Activated naive CD4-positive, alpha-beta T cell treated with anti-CD3 and anti-CD28 coated beads, Interleukin-2, amount 10 ng/mL, durations not matched to agents 7 days and 5 days (primary cell): ENCODE measurements at regions not wholly inside any gene's neighbourhood (a gene's known extent, or its start where the extent isn't known, plus 50 kb on each side); places are given as distances from the start of the nearest gene placed in this dataset.

Experiments used
- CTCF ChIA-PET: fragments of 350-600 bp; sonication (Branson Sonifier 250); formaldehyde crosslinking; loops from one replicate; lab custom pipeline; 2021; ENCODE audit warnings: antibody characterized with exemption; lab: Charles Lee
- DNase-seq: peaks from one replicate; pipeline ENCODE4 v3.0.0-alpha.2; 2020
- H3K27ac Mint-ChIP-seq: one replicate; pipeline ENCODE4 v1.8.0; 2021; ENCODE audit warnings: mild to moderate bottlenecking, moderate library complexity, mixed read lengths
- H3K27me3 Mint-ChIP-seq: one replicate; pipeline ENCODE4 v1.8.0; 2021; ENCODE audit warnings: mild to moderate bottlenecking, mixed read lengths
- H3K36me3 Mint-ChIP-seq: one replicate; pipeline ENCODE4 v1.8.0; 2021; ENCODE audit warnings: mixed read lengths
- H3K4me1 Mint-ChIP-seq: one replicate; pipeline ENCODE4 v1.8.0; 2021; ENCODE audit warnings: mixed read lengths
- H3K4me3 Mint-ChIP-seq: one replicate; pipeline ENCODE4 v1.8.0; 2021; ENCODE audit warnings: mild to moderate bottlenecking, moderate library complexity, mixed read lengths
- H3K9me3 Mint-ChIP-seq: one replicate; pipeline ENCODE4 v1.8.0; 2021; ENCODE audit warnings: mixed read lengths

GRCh38 chr4:180615746-180616145, 1627.5 kb upstream of the TENM3 start:
- DNase-seq, result no peak
- no peaks in the 10 kb centered on the region for H3K4me1 Mint-ChIP-seq
- H3K27me3 Mint-ChIP-seq, result no peaks in the 10 kb centered on the region
- no peak overlapping the region for H3K4me3 Mint-ChIP-seq
- CTCF ChIA-PET, result no interaction called here
- no peaks in the 10 kb centered on the region for H3K9me3 Mint-ChIP-seq
- H3K36me3 Mint-ChIP-seq, result no peaks in the 10 kb centered on the region
- no peak overlapping the region for H3K27ac Mint-ChIP-seq

- H3K4me1 Mint-ChIP-seq, result no peaks in the 10 kb centered on the region
- CTCF ChIA-PET, result no interaction called here
- no peaks in the 10 kb centered on the region for H3K36me3 Mint-ChIP-seq
- no peak overlapping the region for H3K4me3 Mint-ChIP-seq
- no peak overlapping the region for H3K27ac Mint-ChIP-seq
- DNase-seq, result no peak
- H3K9me3 Mint-ChIP-seq, result no peaks in the 10 kb centered on the region
- H3K27me3 Mint-ChIP-seq, result no peaks in the 10 kb centered on the region
Observed at GRCh38 chr4:180617196-180617595, 1626.0 kb upstream of the TENM3 start.

GRCh38 chr4:180618396-180618795, 1624.8 kb upstream of the TENM3 start:
- Mint-ChIP-seq H3K27ac (no peak overlapping the region), H3K4me1 (no peaks in the 10 kb centered on the region), H3K36me3 (no peaks in the 10 kb centered on the region), H3K9me3 (no peaks in the 10 kb centered on the region), H3K4me3 (no peak overlapping the region), H3K27me3 (no peaks in the 10 kb centered on the region)
- CTCF ChIA-PET, result no interaction called here
- no peak for DNase-seq

GRCh38 chr4:180619440-180619839, 1623.8 kb upstream of the TENM3 start:
- no peaks in the 10 kb centered on the region for H3K27me3 Mint-ChIP-seq
- CTCF ChIA-PET, result no interaction called here
- H3K4me1 Mint-ChIP-seq, result no peaks in the 10 kb centered on the region

GRCh38 chr4:180622254-180622653, 1620.9 kb upstream of the TENM3 start:
- Mint-ChIP-seq H3K27ac (no peak overlapping the region), H3K4me1 (no peaks in the 10 kb centered on the region), H3K9me3 (no peaks in the 10 kb centered on the region), H3K27me3 (no peaks in the 10 kb centered on the region), H3K36me3 (no peaks in the 10 kb centered on the region), H3K4me3 (no peak overlapping the region)
- CTCF ChIA-PET, result no interaction called here
- no peak for DNase-seq

More at GRCh38 chr4:180619440-180619839, 1623.8 kb upstream of the TENM3 start:
- Mint-ChIP-seq H3K27ac (no peak overlapping the region), H3K4me3 (no peak overlapping the region), H3K9me3 (no peaks in the 10 kb centered on the region), H3K36me3 (no peaks in the 10 kb centered on the region)
- DNase-seq, result no peak

- CTCF ChIA-PET, result no interaction called here
- DNase-seq, result no peak
- H3K27me3 Mint-ChIP-seq, result no peaks in the 10 kb centered on the region
- no peak overlapping the region for H3K27ac Mint-ChIP-seq
- H3K4me3 Mint-ChIP-seq, result no peak overlapping the region
- H3K4me1 Mint-ChIP-seq, result no peaks in the 10 kb centered on the region
- no peaks in the 10 kb centered on the region for H3K9me3 Mint-ChIP-seq
- H3K36me3 Mint-ChIP-seq, result no peaks in the 10 kb centered on the region
Observed at GRCh38 chr4:180625653-180626052, 1617.5 kb upstream of the TENM3 start.

GRCh38 chr4:180630012-180630665, 1613.1 kb upstream of the TENM3 start:
- no peak for DNase-seq
- Mint-ChIP-seq H3K4me3 (no peak overlapping the region), H3K36me3 (no peaks in the 10 kb centered on the region), H3K27ac (no peak overlapping the region), H3K9me3 (no peaks in the 10 kb centered on the region), H3K4me1 (no peaks in the 10 kb centered on the region), H3K27me3 (no peaks in the 10 kb centered on the region)
- CTCF ChIA-PET, result no interaction called here

- no peaks in the 10 kb centered on the region for H3K9me3 Mint-ChIP-seq
- H3K27me3 Mint-ChIP-seq, result no peaks in the 10 kb centered on the region
- no peaks in the 10 kb centered on the region for H3K36me3 Mint-ChIP-seq
- DNase-seq, result no peak
- no peak overlapping the region for H3K4me3 Mint-ChIP-seq
- CTCF ChIA-PET, result no interaction called here
- H3K4me1 Mint-ChIP-seq, result no peaks in the 10 kb centered on the region
- no peak overlapping the region for H3K27ac Mint-ChIP-seq
Observed at GRCh38 chr4:180634306-180634705, 1608.9 kb upstream of the TENM3 start.

- Mint-ChIP-seq H3K27ac (no peak overlapping the region), H3K4me3 (no peak overlapping the region), H3K27me3 (no peaks in the 10 kb centered on the region), H3K9me3 (no peaks in the 10 kb centered on the region), H3K4me1 (no peaks in the 10 kb centered on the region), H3K36me3 (no peaks in the 10 kb centered on the region)
- CTCF ChIA-PET, result interaction anchor here (0.6 kb wide), 1 partner anchor 430 kb away, joined by 3 read pairs; no protein-coding TSS in a partner anchor
- DNase-seq, result no peak
Observed at GRCh38 chr4:180635281-180635680, 1607.9 kb upstream of the TENM3 start.

GRCh38 chr4:180636696-180637404, 1606.4 kb upstream of the TENM3 start:
- CTCF ChIA-PET, result no interaction called here
- Mint-ChIP-seq H3K27ac (no peak overlapping the region), H3K9me3 (no peaks in the 10 kb centered on the region), H3K4me1 (no peaks in the 10 kb centered on the region), H3K36me3 (no peaks in the 10 kb centered on the region), H3K4me3 (no peak overlapping the region), H3K27me3 (no peaks in the 10 kb centered on the region)
- DNase-seq, result no peak

GRCh38 chr4:180637616-180638015, 1605.6 kb upstream of the TENM3 start:
- Mint-ChIP-seq H3K4me1 (no peaks in the 10 kb centered on the region), H3K27me3 (no peaks in the 10 kb centered on the region), H3K4me3 (no peak overlapping the region), H3K36me3 (no peaks in the 10 kb centered on the region), H3K9me3 (no peaks in the 10 kb centered on the region), H3K27ac (no peak overlapping the region)
- no peak for DNase-seq
- CTCF ChIA-PET, result no interaction called here

- no peak overlapping the region for H3K4me3 Mint-ChIP-seq
- no peaks in the 10 kb centered on the region for H3K36me3 Mint-ChIP-seq
- no peak overlapping the region for H3K27ac Mint-ChIP-seq
- H3K4me1 Mint-ChIP-seq, result no peaks in the 10 kb centered on the region
- no peak for DNase-seq
- CTCF ChIA-PET, result no interaction called here
- H3K27me3 Mint-ChIP-seq, result no peaks in the 10 kb centered on the region
- H3K9me3 Mint-ChIP-seq, result no peaks in the 10 kb centered on the region
Observed at GRCh38 chr4:180640193-180640592, 1603.0 kb upstream of the TENM3 start.

- no peak overlapping the region for H3K4me3 Mint-ChIP-seq
- H3K4me1 Mint-ChIP-seq, result no peaks in the 10 kb centered on the region
- H3K36me3 Mint-ChIP-seq, result no peaks in the 10 kb centered on the region
- H3K27ac Mint-ChIP-seq, result no peak overlapping the region
- H3K9me3 Mint-ChIP-seq, result no peaks in the 10 kb centered on the region
- H3K27me3 Mint-ChIP-seq, result no peaks in the 10 kb centered on the region
- CTCF ChIA-PET, result no interaction called here
- no peak for DNase-seq
Observed at GRCh38 chr4:180641495-180641894, 1601.7 kb upstream of the TENM3 start.

GRCh38 chr4:180642732-180643131, 1600.5 kb upstream of the TENM3 start:
- Mint-ChIP-seq H3K27me3 (no peaks in the 10 kb centered on the region), H3K27ac (no peak overlapping the region), H3K9me3 (no peaks in the 10 kb centered on the region), H3K4me3 (no peak overlapping the region), H3K36me3 (no peaks in the 10 kb centered on the region), H3K4me1 (no peaks in the 10 kb centered on the region)
- DNase-seq, result no peak
- CTCF ChIA-PET, result no interaction called here

GRCh38 chr4:180650273-180650672, 1592.9 kb upstream of the TENM3 start:
- CTCF ChIA-PET, result no interaction called here
- Mint-ChIP-seq H3K9me3 (no peaks in the 10 kb centered on the region), H3K4me1 (no peaks in the 10 kb centered on the region), H3K27me3 (no peaks in the 10 kb centered on the region), H3K27ac (no peak overlapping the region), H3K36me3 (no peaks in the 10 kb centered on the region), H3K4me3 (no peak overlapping the region)
- no peak for DNase-seq
